CD8-positive, alpha-beta memory T cell (primary cell): ENCODE measurements at regions not wholly inside any gene's neighbourhood (a gene's known extent, or its start where the extent isn't known, plus 50 kb on each side); places are given as distances from the start of the nearest gene placed in this dataset.

Source experiments
- CTCF ChIA-PET: fragments of 350-600 bp; sonication (Branson Sonifier 250); formaldehyde crosslinking; loops from one replicate; lab custom pipeline; 2021; ENCODE audit warnings: antibody characterized with exemption; lab: Charles Lee
- POLR2A ChIA-PET: fragments of 350-600 bp; sonication (Branson Sonifier 250); formaldehyde crosslinking; loops from one replicate; lab custom pipeline; 2021; ENCODE audit warnings: antibody characterized with exemption; lab: Charles Lee
- DNase-seq, 5 donors: peaks; one replicate each; pipeline versions ENCODE4 v3.0.0 to v3.0.0-alpha.2; 2020 to 2022; ENCODE audit warnings: mixed read lengths in 1 of 5
- H3K27ac ChIP-seq: one replicate; pipeline ENCODE4 v1.7.0; 2013; ENCODE audit warnings: low read depth, mild to moderate bottlenecking, low read length, moderate library complexity
- H3K27me3 ChIP-seq: 2 replicates; pipeline ENCODE4 v1.7.0; 2013; ENCODE audit warnings: low read length, mild to moderate bottlenecking; ENCODE audit not compliant: insufficient read depth, poor library complexity, severe bottlenecking
- H3K36me3 ChIP-seq: 2 replicates; pipeline ENCODE4 v1.7.0; 2013; ENCODE audit warnings: mild to moderate bottlenecking, low read length, moderate library complexity; ENCODE audit not compliant: insufficient read depth
- H3K4me1 ChIP-seq: 2 replicates; pipeline ENCODE4 v1.7.0; 2013; ENCODE audit warnings: mild to moderate bottlenecking, low read length, moderate library complexity; ENCODE audit not compliant: insufficient read depth
- H3K4me3 ChIP-seq: 2 replicates; pipeline ENCODE4 v1.7.0; 2013; ENCODE audit warnings: mild to moderate bottlenecking, low read length
- H3K9me3 ChIP-seq: 2 replicates; pipeline ENCODE4 v1.7.0; 2013; ENCODE audit warnings: mild to moderate bottlenecking, low read length
- H3K27ac Mint-ChIP-seq, 8 donors: one replicate each; pipeline ENCODE4 v1.8.0; 2020 to 2021; ENCODE audit warnings: mixed read lengths in 8 of 8, mild to moderate bottlenecking in 6 of 8, inconsistent platforms in 3 of 8, moderate library complexity in 3 of 8
- H3K27me3 Mint-ChIP-seq, 2 donors: one replicate each; pipeline ENCODE4 v1.8.0; 2020 to 2021; ENCODE audit warnings: mixed read lengths in 2 of 2, mild to moderate bottlenecking in 1 of 2, moderate library complexity in 1 of 2
- H3K36me3 Mint-ChIP-seq, 3 donors: one replicate each; pipeline ENCODE4 v1.8.0; 2020 to 2021; ENCODE audit warnings: mixed read lengths in 3 of 3, inconsistent platforms in 1 of 3, mild to moderate bottlenecking in 1 of 3
- H3K4me1 Mint-ChIP-seq, 3 donors: one replicate each; pipeline ENCODE4 v1.8.0; 2020 to 2021; ENCODE audit warnings: mixed read lengths in 3 of 3, inconsistent platforms in 1 of 3, mild to moderate bottlenecking in 1 of 3
- H3K4me3 Mint-ChIP-seq, 7 donors: one replicate each; pipeline ENCODE4 v1.8.0; 2020 to 2021; ENCODE audit warnings: mixed read lengths in 7 of 7, mild to moderate bottlenecking in 6 of 7, moderate library complexity in 4 of 7, inconsistent platforms in 2 of 7
- H3K9me3 Mint-ChIP-seq, 5 donors: one replicate each; pipeline ENCODE4 v1.8.0; 2020 to 2022; ENCODE audit warnings: mixed read lengths in 5 of 5, mild to moderate bottlenecking in 3 of 5, moderate library complexity in 2 of 5, inconsistent platforms in 1 of 5

DNA sequence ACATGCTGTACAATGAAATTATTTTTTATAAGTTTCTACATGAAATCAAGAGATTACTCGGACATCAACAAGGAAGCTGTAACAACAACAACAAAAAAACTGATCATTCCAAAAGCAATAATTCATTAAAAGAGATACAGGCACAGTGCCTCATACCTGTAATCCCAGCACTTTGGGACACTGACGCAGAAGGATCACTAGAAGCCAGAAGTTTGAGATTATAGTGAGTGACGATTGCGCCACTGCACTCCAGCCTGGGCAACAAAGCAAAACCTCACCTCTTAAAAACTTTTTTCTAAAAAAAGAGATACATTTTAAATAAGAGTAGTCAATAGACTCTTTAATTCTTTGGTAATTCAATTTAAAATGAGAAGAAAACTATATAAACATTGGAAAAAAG is 364.3 kb downstream of the TNS1 start:
- no peaks in the 10 kb centered on the region for H3K36me3 Mint-ChIP-seq

DNA sequence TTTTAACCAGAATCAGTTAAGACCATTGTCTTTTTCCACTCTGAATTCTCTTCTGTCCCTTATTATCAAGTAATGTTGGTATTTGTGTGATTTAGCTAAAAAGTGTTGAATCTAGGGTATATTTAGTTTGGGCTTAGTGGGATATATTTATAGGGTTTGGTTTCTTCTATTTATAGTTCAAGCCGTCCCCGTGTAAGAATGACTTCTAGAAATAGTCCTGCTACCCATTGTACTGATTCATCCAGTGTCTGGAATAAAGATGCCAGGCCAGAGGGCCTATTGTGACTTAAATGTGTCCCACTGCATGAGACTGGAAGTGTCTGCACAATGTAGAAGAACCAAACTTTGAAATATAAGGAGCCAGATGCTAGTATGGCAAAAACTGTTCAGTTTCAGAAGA is 364.8 kb downstream of the TNS1 start:
- Mint-ChIP-seq H3K9me3 (no peaks in the 10 kb centered on the region), H3K4me1 (no peaks in the 10 kb centered on the region), H3K27ac (no peak overlapping the region), H3K36me3 (no peaks in the 10 kb centered on the region), H3K4me3 (no peak overlapping the region), H3K27me3 (peaks cover 8 to 13% of the 10 kb centered on the region in 2 donors)
- no peak overlapping the region for H3K27ac ChIP-seq
- H3K4me3 ChIP-seq: no peak overlapping the region
- H3K36me3 ChIP-seq: no peaks in the 10 kb centered on the region
- POLR2A ChIA-PET: no interaction called here
- CTCF ChIA-PET: no interaction called here
- H3K4me1 ChIP-seq: no peaks in the 10 kb centered on the region
- H3K9me3 ChIP-seq: no peaks in the 10 kb centered on the region
- DNase-seq: no peak
- no peaks in the 10 kb centered on the region for H3K27me3 ChIP-seq

More for the DNA sequence above, 364.3 kb downstream of the TNS1 start:
- Histone ChIP-seq H3K27me3 (no peaks in the 10 kb centered on the region), H3K4me1 (no peaks in the 10 kb centered on the region), H3K36me3 (no peaks in the 10 kb centered on the region), H3K9me3 (no peaks in the 10 kb centered on the region), H3K27ac (no peak overlapping the region), H3K4me3 (no peak overlapping the region)
- Mint-ChIP-seq H3K27me3 (peaks cover 8 to 13% of the 10 kb centered on the region in 2 donors), H3K4me3 (no peak overlapping the region), H3K4me1 (no peaks in the 10 kb centered on the region), H3K9me3 (no peaks in the 10 kb centered on the region), H3K27ac (no peak overlapping the region)
- ChIA-PET CTCF (no interaction called here), POLR2A (no interaction called here)
- no peak for DNase-seq

DNA sequence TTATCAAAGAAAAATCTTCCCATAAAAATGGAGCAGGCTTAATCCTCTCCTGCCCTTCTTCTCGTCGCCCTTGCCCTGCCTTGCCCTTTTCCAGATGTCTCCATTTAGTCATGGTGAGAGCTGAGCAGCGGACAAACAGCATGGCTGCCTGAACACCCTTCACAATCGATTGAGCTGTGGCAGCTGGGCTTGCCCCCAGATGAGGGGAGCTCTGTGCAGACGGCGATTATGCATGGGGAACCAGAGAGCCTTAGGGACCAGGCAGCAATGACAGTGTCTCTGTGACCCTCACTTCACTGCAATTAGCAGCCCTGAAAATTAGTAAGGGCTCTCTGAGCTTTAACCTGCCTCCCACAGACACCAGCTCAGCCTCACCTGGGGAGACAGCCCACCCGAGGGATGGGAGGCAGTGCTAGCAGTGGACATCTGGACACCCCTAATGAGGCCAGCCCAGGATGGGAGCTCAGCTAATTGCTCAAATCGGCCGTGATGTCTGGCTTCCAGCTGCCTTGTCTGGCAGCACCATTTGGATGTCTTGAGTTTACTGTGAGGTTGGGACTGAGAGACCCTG is 365.7 kb downstream of the TNS1 start:
- Mint-ChIP-seq H3K9me3 (no peaks in the 10 kb centered on the region), H3K4me1 (no peaks in the 10 kb centered on the region), H3K4me3 (no peak overlapping the region), H3K36me3 (no peaks in the 10 kb centered on the region), H3K27me3 (peaks cover 8 to 13% of the 10 kb centered on the region in 2 donors), H3K27ac (no peak overlapping the region)
- no peak overlapping the region for H3K27ac ChIP-seq
- no peaks in the 10 kb centered on the region for H3K27me3 ChIP-seq
- H3K4me1 ChIP-seq: no peaks in the 10 kb centered on the region
- no peaks in the 10 kb centered on the region for H3K9me3 ChIP-seq
- ChIA-PET POLR2A (no interaction called here), CTCF (interaction anchor here (0.8 kb wide), 1 partner anchor 14 kb away, joined by 4 read pairs; no protein-coding TSS in a partner anchor)
- no peak for DNase-seq
- no peaks in the 10 kb centered on the region for H3K36me3 ChIP-seq
- no peak overlapping the region for H3K4me3 ChIP-seq

DNA sequence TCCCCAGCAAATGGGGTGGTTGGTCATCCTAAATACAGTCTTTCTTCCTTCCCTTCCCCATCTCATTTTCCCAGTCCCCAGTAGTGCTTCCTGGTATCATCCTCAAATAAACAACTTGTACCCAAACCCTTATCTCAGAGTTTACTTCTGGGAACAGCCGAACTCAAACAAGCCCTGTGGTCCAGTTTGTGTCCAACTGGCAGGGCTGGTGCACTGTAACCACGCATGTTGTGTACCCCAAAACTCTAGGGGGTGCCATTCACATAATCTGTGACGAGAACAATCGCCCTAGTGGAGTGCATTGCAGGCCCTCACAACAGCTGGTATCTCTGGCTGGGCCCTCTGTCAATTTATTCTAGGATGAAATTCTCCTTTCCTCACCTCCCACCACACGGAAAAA is 366.2 kb downstream of the TNS1 start:
- ChIA-PET CTCF (interaction anchor here (0.8 kb wide), 1 partner anchor 14 kb away, joined by 4 read pairs; no protein-coding TSS in a partner anchor), POLR2A (no interaction called here)
- no peak overlapping the region for H3K27ac Mint-ChIP-seq
- Histone ChIP-seq H3K4me3 (no peak overlapping the region), H3K36me3 (no peaks in the 10 kb centered on the region), H3K27ac (no peak overlapping the region), H3K4me1 (no peaks in the 10 kb centered on the region), H3K27me3 (no peaks in the 10 kb centered on the region), H3K9me3 (no peaks in the 10 kb centered on the region)
- H3K4me3 Mint-ChIP-seq: no peak overlapping the region
- no peaks in the 10 kb centered on the region for H3K4me1 Mint-ChIP-seq
- H3K9me3 Mint-ChIP-seq: no peaks in the 10 kb centered on the region
- H3K36me3 Mint-ChIP-seq: no peaks in the 10 kb centered on the region
- peaks cover 8 to 13% of the 10 kb centered on the region in 2 donors for H3K27me3 Mint-ChIP-seq
- DNase-seq: no peak

DNA sequence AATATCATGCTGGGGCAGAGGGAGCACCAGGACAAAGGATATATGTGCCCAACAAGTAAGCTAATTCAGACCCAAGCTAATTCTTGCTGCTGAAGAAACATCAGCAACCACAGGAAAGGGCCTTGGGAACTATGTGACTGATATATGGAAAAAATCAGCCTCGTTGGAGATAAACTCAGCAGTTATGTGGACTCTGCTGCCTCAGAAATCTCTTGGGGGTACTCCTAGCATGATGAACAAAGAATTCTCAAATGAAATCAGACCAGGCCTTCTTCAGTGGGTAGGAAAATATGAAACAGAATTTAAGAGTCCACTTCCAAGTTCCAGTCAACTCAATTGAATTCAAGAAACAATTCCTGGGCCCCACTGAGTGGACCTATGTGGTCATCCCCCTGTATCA is 367.9 kb downstream of the TNS1 start:
- DNase-seq: no peak
- POLR2A ChIA-PET: no interaction called here
- Mint-ChIP-seq H3K4me1 (no peaks in the 10 kb centered on the region), H3K4me3 (no peak overlapping the region), H3K27me3 (peaks cover 8 to 13% of the 10 kb centered on the region in 2 donors), H3K27ac (no peak overlapping the region), H3K9me3 (peaks cover 0 to 2% (median 0%) of the 10 kb centered on the region in 5 donors), H3K36me3 (no peaks in the 10 kb centered on the region)
- no peaks in the 10 kb centered on the region for H3K36me3 ChIP-seq
- H3K27me3 ChIP-seq: no peaks in the 10 kb centered on the region
- no peak overlapping the region for H3K4me3 ChIP-seq
- no peaks in the 10 kb centered on the region for H3K9me3 ChIP-seq
- no peak overlapping the region for H3K27ac ChIP-seq
- CTCF ChIA-PET: no interaction called here
- no peaks in the 10 kb centered on the region for H3K4me1 ChIP-seq

DNA sequence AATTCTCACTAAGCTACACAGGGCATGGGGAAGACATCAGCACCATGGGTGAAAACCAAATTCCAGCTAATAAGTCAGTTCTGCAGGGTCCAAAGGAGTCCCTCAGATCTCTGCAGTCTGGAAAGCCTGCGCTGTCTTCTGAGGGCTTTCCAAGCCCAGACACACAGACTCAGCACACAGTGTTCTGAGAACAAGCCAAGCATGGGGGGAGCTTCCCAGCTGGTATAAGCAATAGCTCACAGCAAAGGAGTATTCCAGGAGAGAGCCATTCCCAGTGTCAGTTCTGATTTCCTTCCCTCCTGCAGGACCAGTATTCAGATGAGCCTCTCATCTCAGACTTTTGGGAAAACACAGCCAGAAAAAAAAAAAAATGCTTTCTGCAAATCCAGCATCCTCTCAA is 370.8 kb downstream of the TNS1 start:
- POLR2A ChIA-PET: no interaction called here
- Mint-ChIP-seq H3K4me3 (no peak overlapping the region), H3K36me3 (no peaks in the 10 kb centered on the region), H3K4me1 (no peaks in the 10 kb centered on the region), H3K27me3 (peaks cover 8 to 13% of the 10 kb centered on the region in 2 donors), H3K27ac (no peak overlapping the region), H3K9me3 (peaks cover 0 to 2% (median 0%) of the 10 kb centered on the region in 5 donors)
- H3K36me3 ChIP-seq: no peaks in the 10 kb centered on the region
- no peak overlapping the region for H3K27ac ChIP-seq
- H3K27me3 ChIP-seq: no peaks in the 10 kb centered on the region
- CTCF ChIA-PET: no interaction called here
- no peak overlapping the region for H3K4me3 ChIP-seq
- H3K9me3 ChIP-seq: no peaks in the 10 kb centered on the region
- H3K4me1 ChIP-seq: no peaks in the 10 kb centered on the region
- no peak for DNase-seq

DNA sequence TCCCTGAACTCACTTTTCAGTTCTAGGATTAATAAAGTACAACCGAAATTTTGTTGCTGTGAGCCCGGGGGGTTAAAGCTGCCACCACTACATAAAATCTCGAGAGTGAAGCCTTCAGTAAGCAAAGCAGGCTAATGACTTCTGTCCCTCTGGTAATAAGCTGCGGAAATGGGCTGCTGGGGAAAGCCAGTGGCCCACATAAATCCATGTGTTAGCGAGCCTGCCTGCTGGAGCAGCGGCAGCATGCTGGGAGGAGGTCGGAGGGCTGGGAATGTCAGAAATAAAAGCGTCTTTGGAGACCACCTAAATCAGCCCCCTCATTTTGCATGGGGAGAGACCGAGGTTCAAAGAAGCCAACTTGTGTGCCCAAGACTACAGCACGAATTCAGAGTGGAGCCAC is 371.7 kb downstream of the TNS1 start:
- no peaks in the 10 kb centered on the region for H3K4me1 Mint-ChIP-seq
- H3K27ac ChIP-seq: no peak overlapping the region
- no peaks in the 10 kb centered on the region for H3K27me3 ChIP-seq
- no peak overlapping the region for H3K27ac Mint-ChIP-seq
- no peaks in the 10 kb centered on the region for H3K36me3 Mint-ChIP-seq
- H3K9me3 ChIP-seq: no peaks in the 10 kb centered on the region
- no peaks in the 10 kb centered on the region for H3K4me1 ChIP-seq
- DNase-seq: no peak
- POLR2A ChIA-PET: no interaction called here
- CTCF ChIA-PET: no interaction called here
- H3K4me3 Mint-ChIP-seq: no peak overlapping the region
- no peak overlapping the region for H3K4me3 ChIP-seq
- H3K36me3 ChIP-seq: no peaks in the 10 kb centered on the region
- H3K27me3 Mint-ChIP-seq: peaks cover 6 to 9% of the 10 kb centered on the region in 2 donors
- H3K9me3 Mint-ChIP-seq: peaks cover 0 to 2% (median 0%) of the 10 kb centered on the region in 5 donors

DNA sequence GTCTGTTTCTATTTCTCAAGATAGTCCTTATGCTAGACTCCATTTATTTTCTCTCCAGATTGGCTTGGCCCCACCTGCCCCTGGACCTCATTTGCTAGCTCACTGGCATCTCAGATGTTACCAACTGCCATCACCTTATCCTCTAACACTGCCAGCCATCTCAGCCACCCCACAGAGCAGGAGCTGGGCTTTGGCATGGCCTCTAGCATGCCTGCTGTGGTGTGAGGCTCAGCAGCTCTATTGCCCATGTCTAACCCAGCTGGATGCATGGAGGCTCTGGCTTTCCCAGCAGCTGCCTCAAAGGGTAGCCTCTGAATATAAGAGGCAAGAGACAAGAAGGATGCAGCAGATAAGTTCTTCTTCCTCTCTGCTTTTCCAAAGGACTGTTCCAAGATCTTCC is 373.4 kb downstream of the TNS1 start:
- CTCF ChIA-PET: no interaction called here
- H3K4me1 Mint-ChIP-seq: no peaks in the 10 kb centered on the region

More for the DNA sequence above, 373.4 kb downstream of the TNS1 start:
- Histone ChIP-seq H3K27me3 (no peaks in the 10 kb centered on the region), H3K36me3 (no peaks in the 10 kb centered on the region), H3K4me1 (no peaks in the 10 kb centered on the region), H3K4me3 (no peak overlapping the region), H3K9me3 (no peaks in the 10 kb centered on the region), H3K27ac (no peak overlapping the region)
- H3K9me3 Mint-ChIP-seq: peaks cover 0 to 2% (median 0%) of the 10 kb centered on the region in 5 donors
- H3K36me3 Mint-ChIP-seq: no peaks in the 10 kb centered on the region
- peaks cover 3 to 4% of the 10 kb centered on the region in 2 donors for H3K27me3 Mint-ChIP-seq
- H3K27ac Mint-ChIP-seq: no peak overlapping the region
- H3K4me3 Mint-ChIP-seq: no peak overlapping the region
- no peak for DNase-seq
- POLR2A ChIA-PET: no interaction called here
